Peyer's patch (tissue), 4 donors: ENCODE measurements at regions not wholly inside any gene's neighbourhood (a gene's known extent, or its start where the extent isn't known, plus 50 kb on each side); places are given as distances from the start of the nearest gene placed in this dataset.
A peak's percentile ranks its signal among the peaks of the same experiment; 100 is the strongest.

Experiments used
- DNase-seq, 3 donors: peaks; one replicate each; pipeline ENCODE4 v3.0.0-alpha.2; 2017 to 2019
- H3K27ac ChIP-seq, 4 donors: fragments of 200-600 bp; sonication (generic); one replicate each; pipeline ENCODE4 v1.5.1; 2016 to 2019
- H3K27me3 ChIP-seq, 2 donors: fragments of 200-600 bp; sonication (generic); one replicate each; pipeline ENCODE4 v1.5.1; 2019
- H3K36me3 ChIP-seq, 3 donors: fragments of 200-600 bp; sonication (generic); one replicate each; pipeline ENCODE4 v1.5.1; 2016 to 2019
- H3K4me1 ChIP-seq, 4 donors: fragments of 200-600 bp; sonication (generic); one replicate each; pipeline ENCODE4 v1.5.1; 2016 to 2019
- H3K4me3 ChIP-seq, 4 donors: fragments of 200-600 bp; sonication (generic); 1 replicate in 3 of 4; 2 replicates in 1 of 4; pipeline ENCODE4 v1.5.1; 2016 to 2019; ENCODE audit warnings: mild to moderate bottlenecking in 1 of 4
- H3K9me3 ChIP-seq, 4 donors: fragments of 200-600 bp; sonication (generic); one replicate each; pipeline ENCODE4 v1.5.1; 2016 to 2019; ENCODE audit warnings: mild to moderate bottlenecking in 1 of 4
- CTCF ChIP-seq, 6 experiments: fragments of 450-650 bp in 4 of 6; fragments of 200-600 bp in 2 of 6; sonication (generic) in 1 of 6; IDR thresholded peaks; one replicate each; pipeline ENCODE4 v1.5.1; 2017 to 2019; ENCODE audit warnings: antibody characterized with exemption in 6 of 6, mild to moderate bottlenecking in 3 of 6, moderate library complexity in 1 of 6
- POLR2A ChIP-seq, 2 donors: fragments of 450-650 bp; IDR thresholded peaks; one replicate each; pipeline ENCODE4 v1.5.1; 2017; ENCODE audit warnings: antibody characterized with exemption in 2 of 2, mild to moderate bottlenecking in 2 of 2, moderate library complexity in 2 of 2

GRCh38 chr1:177429234-177429633, 258.5 kb downstream of the BRINP2 start:
- no peaks in the 10 kb centered on the region for H3K9me3 ChIP-seq
- DNase-seq, result no peak
- no peak overlapping the region for H3K27ac ChIP-seq
- H3K4me1 ChIP-seq, result no peaks in the 10 kb centered on the region
- H3K36me3 ChIP-seq, result no peaks in the 10 kb centered on the region
- H3K27me3 ChIP-seq, result no peaks in the 10 kb centered on the region
- TF ChIP-seq POLR2A (IDR thresholded peaks at IDR 0.05) (no peak), CTCF (IDR thresholded peaks at IDR 0.05) (peak in 2 of 6 experiments; percentile 11 to 14)
- H3K4me3 ChIP-seq, result no peak overlapping the region

- no peak for TF ChIP-seq POLR2A (IDR thresholded peaks at IDR 0.05)
- no peak for TF ChIP-seq CTCF (IDR thresholded peaks at IDR 0.05)
- Histone ChIP-seq H3K36me3 (no peaks in the 10 kb centered on the region), H3K4me3 (no peak overlapping the region), H3K4me1 (no peaks in the 10 kb centered on the region), H3K27ac (no peak overlapping the region), H3K9me3 (no peaks in the 10 kb centered on the region), H3K27me3 (no peaks in the 10 kb centered on the region)
- no peak for DNase-seq
These were observed 257.1 kb downstream of the BRINP2 start for GRCh38 chr1:177427811-177428210.

GRCh38 chr1:177426497-177426896, 255.7 kb downstream of the BRINP2 start:
- Histone ChIP-seq H3K4me1 (no peaks in the 10 kb centered on the region), H3K9me3 (no peaks in the 10 kb centered on the region), H3K4me3 (no peak overlapping the region), H3K27ac (no peak overlapping the region), H3K27me3 (no peaks in the 10 kb centered on the region), H3K36me3 (no peaks in the 10 kb centered on the region)
- DNase-seq, result no peak
- TF ChIP-seq CTCF (IDR thresholded peaks at IDR 0.05) (no peak), POLR2A (IDR thresholded peaks at IDR 0.05) (no peak)

- H3K27me3 ChIP-seq, result no peaks in the 10 kb centered on the region
- no peaks in the 10 kb centered on the region for H3K9me3 ChIP-seq
- no peak overlapping the region for H3K27ac ChIP-seq
- H3K4me1 ChIP-seq, result no peaks in the 10 kb centered on the region
- no peaks in the 10 kb centered on the region for H3K36me3 ChIP-seq
- no peak overlapping the region for H3K4me3 ChIP-seq
- no peak for DNase-seq
- TF ChIP-seq POLR2A (IDR thresholded peaks at IDR 0.05) (no peak), CTCF (IDR thresholded peaks at IDR 0.05) (no peak)
These were observed 254.4 kb downstream of the BRINP2 start for GRCh38 chr1:177425199-177425598.

- no peak overlapping the region for H3K27ac ChIP-seq
- no peaks in the 10 kb centered on the region for H3K9me3 ChIP-seq
- no peaks in the 10 kb centered on the region for H3K4me1 ChIP-seq
- no peaks in the 10 kb centered on the region for H3K36me3 ChIP-seq
- no peaks in the 10 kb centered on the region for H3K27me3 ChIP-seq
- TF ChIP-seq CTCF (IDR thresholded peaks at IDR 0.05), result no peak
- TF ChIP-seq POLR2A (IDR thresholded peaks at IDR 0.05), result no peak
- DNase-seq, result no peak
- no peak overlapping the region for H3K4me3 ChIP-seq
These were observed 254.0 kb downstream of the BRINP2 start for GRCh38 chr1:177424744-177425143.

- no peak for TF ChIP-seq CTCF (IDR thresholded peaks at IDR 0.05)
- TF ChIP-seq POLR2A (IDR thresholded peaks at IDR 0.05), result no peak
- peak in 1 of 3 donors; percentile 45 for DNase-seq
- no peak overlapping the region for H3K4me3 ChIP-seq
- H3K27me3 ChIP-seq, result no peaks in the 10 kb centered on the region
- no peak overlapping the region for H3K27ac ChIP-seq
- no peaks in the 10 kb centered on the region for H3K9me3 ChIP-seq
- no peaks in the 10 kb centered on the region for H3K36me3 ChIP-seq
- H3K4me1 ChIP-seq, result no peaks in the 10 kb centered on the region
These were observed 252.3 kb downstream of the BRINP2 start for GRCh38 chr1:177423090-177423489.
